Myocyte (in vitro differentiated cells): ENCODE measurements at regions not wholly inside any gene's neighbourhood (a gene's known extent, or its start where the extent isn't known, plus 50 kb on each side); places are given as distances from the start of the nearest gene placed in this dataset.

ENCODE experiments used
- DNase-seq: peaks from one replicate; pipeline ENCODE4 v3.0.0-alpha.2; 2012; ENCODE audit warnings: low read depth

DNA sequence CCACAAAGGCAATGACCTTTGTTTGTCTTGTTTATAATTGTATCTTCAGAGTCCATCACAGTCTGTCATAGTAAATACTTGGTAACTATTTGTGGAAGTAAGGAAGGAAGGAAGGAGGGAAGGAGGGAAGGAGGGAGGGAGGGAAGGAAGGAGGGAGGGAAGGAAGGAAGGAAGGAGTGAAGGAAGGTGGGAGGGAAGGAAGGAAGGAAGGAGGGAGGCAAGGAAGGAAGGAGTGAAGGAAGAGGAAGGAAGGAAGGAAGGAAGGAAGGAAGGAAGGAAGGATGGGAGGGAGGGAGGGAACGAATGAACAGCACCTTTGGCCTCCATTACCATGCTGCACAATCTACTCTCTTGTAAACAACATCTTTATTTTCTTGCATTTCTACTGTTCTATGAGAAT is 559.5 kb upstream of the PKN2 start:
- no peak for DNase-seq

DNA sequence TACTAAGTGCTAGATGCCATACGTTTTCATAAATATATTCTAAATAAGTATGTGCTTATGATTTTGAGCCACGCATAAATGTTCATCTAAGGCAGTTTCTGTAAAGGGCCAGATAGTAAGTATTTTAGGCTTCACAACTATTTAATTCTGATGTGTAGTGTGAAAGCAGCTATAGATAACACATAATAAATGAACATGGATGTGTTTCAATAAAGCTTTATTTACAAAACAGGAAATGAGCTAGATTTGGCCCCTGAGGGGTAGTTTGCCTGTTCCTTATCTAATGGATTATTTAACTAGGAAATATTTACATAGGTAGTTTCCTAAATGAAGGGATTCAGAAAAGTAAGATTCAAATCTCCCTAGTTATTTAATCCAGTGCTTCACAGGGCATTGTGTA is 557.6 kb upstream of the PKN2 start:
- no peak for DNase-seq

DNA sequence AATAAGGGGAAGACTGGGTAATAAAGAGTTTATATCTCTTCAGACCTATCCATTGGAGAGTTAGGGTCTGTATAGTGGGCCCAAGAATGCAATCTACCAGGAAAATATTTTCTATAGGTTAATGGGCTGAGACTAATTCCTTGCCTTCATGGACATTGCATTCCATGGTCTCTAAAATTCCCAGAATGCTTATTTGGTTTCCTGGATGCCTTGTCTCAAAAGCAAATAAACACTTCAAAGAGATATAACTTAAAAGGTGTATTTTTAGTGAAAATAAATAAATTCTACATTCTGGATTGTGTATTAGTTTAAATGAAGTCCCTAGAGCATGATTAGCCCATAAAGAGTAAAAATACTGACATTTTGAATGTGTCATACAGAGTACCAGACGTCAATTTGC is 550.1 kb upstream of the PKN2 start:
- DNase-seq, result no peak

DNA sequence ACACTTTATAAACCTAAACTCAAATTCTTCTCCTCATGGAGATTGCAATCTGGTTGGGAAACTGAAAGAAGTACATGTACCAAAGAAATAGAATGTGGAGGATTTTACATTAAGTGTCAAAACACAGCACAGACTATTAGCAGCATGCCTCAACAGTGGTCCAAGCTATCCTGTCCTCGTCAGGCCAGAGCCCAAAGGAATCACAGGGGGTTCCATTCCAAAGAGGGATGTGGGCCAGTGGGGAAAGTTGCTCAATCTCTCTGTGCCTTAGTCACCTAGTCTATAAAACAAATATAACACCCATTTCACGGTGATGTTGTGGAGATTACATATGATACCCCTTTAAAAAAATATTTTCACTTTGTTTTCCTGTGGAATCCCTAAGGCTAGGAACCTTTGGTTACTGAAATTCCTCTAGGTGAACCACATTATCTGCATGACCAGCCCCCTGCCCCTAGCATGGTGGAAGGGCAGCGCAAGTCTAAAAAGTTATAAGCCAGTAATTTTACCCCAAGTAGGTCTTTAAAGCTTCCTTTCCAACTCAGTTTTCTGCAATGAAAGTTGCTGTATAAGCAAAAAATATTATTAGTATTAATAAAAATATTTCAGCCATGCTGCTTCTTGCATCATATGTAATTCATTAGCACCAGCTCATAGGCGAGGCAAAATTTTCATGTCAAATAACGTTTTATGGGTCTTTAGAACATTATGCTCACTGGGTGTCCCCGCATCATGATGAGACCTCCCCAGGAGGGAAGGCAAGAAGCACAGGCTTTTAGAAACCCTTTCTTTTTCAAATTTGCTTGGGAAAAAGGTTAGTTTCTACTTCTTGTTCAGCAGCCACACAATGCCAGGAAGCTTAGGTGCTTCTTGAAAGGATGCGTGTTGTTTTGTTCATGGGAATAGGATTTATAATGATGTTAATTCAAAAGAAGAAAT is 548.8 kb upstream of the PKN2 start:
- no peak for DNase-seq

DNA sequence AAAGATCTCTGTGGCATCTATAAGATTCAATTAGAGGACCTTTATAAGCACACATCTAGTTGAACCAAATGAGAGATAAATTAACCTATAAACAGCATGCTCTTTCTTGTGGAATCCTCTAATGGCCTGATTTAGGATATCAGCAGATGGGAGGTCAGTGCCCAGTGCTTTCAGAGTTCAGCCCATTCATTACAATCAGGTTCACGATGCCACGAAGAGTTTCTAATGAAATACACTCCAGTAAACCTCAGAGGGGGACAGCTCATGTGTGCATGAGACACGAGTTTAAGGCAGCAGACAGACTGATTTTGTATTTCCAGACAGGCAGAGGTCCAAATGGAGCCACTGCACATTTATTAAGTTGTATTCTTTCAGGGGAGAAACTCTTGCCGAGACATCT is 544.4 kb upstream of the PKN2 start:
- no peak for DNase-seq

DNA sequence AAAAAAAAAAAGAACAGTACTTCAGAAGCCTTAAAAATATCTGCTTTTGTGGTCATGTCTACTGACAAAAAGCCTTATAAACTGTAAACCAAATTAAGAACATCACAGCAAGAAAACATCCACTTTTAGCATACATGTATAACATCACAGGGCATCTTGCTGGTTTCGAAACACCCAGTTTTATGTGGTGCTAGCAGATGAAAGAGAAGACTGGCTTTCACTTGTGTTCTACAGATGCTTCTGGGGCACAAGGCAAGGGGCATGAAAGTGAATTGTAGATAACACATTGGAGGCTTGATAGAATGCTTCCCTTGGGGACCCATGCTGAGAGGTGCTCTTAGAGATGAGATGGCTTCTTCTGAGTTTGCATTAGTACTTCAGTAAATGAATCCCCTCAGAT is 543.7 kb upstream of the PKN2 start:
- DNase-seq, result no peak

DNA sequence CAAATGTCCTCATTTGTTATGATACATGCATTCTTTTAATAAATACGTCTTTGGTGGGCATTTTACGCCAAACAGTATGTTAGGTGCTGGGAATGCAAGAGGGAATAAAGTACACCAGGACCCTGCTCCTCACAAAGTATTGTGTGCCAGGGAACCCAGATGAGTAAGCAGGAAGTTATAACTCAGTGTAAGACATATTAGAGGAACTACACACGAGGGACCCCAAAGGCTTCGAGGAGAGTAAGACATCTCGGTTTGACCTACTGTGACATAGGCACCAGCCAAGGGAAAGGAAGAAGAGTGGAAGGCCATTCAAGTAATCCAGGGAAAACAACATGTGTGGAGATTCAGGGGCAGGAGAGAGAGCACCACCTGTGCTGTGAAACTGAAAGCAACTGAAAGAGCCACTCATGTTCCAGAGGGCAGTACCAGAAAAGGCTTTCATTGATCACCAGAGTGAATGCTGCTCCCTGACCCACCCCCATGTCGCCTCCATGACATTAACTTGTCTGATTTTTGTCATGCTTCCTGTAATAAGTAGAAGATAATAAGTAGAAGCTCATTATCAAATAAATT is 542.5 kb upstream of the PKN2 start:
- DNase-seq, result no peak

DNA sequence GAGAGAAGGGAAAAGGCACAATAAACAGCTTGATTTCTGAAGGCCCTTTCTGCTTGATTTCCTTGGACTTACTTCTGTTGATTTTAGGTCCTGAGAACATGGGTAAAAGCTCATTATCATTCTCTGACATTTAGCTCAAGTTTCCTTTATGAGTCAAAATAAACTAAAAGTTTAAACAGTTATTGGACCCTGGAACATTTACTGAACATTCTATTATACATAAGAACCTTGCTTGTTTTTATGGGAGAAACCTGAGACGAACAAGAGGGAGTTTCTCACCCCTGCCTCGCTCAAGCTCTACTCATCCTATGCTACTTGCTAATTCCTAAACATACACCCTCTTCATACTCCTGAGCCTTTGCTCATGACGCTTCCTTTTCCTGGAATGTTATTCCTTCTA is 538.3 kb upstream of the PKN2 start:
- no peak for DNase-seq

DNA sequence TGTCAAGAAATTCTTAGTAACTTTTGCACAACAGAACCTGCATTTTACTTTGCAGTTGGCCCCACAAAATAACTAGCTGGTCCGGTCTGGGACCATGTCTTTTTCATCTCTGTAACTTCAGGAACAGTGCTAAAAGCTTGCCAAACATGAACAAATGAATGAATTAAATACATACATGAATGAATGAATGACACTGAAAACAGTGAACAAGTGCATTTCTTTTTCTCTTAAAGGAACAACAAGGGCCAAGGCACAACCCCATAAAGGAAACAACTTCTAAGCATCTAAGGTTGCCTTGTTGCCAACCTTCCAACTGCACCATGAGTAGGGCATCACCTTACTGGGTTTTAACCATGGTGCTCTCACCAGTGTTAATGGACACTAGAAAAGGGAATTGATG is 534.4 kb upstream of the PKN2 start:
- no peak for DNase-seq

DNA sequence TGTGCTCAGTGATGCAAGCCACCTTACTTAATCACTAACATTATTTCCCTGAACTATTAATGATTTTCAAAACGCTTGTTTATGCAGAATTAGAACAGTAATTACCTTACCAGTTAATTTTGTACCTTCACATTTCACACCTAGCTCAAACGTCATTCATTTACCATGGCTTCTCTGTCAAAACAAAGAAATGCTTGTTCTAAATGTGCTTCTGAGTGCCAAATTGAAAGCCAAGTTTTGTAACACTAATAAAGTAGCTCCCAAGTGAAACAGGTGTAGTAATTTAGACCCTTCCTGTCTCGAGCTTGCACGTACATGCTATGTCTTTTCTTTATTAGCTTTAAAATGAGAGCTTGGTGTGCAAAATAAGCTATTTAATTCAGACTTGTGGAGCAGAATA is 533.7 kb upstream of the PKN2 start:
- DNase-seq, result no peak

DNA sequence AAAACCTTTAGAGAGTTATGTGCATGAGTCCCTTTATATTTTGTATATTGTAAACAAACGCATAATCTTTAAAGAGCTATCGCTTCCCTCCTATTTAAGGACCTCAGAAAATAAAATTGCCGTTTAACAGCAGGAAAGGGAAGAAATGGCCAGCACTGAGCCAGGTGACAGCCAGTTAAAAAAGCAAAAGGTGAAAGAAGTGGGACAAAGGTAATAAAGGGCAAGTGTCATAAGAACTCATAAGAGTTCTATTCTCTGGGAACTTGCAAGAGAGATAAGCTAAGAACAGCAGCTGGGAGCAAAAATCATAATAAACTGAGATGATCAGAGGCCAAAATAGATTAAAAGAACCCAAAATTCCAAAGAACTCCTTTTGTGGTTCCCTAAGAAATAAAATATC is 520.9 kb upstream of the PKN2 start:
- DNase-seq, result no peak

DNA sequence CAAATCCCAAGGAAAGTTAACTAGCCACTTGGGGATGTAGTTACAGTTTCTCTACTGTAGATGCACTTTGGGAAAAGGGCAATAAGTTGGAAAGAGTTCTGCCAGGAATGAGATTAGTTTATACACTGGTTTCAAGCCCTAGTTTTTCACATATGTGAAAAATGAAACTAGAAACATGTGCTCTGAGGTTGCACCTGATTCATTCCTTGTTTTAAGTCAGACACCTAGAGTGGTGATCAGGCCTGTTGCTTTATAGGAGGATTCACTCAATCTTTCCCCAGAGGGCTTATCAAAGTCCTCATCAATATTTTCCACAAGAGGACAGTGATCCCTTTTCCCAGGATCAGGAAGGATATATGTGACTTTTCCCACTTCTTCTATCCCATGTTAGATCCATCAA is 515.9 kb upstream of the PKN2 start:
- no peak for DNase-seq

DNA sequence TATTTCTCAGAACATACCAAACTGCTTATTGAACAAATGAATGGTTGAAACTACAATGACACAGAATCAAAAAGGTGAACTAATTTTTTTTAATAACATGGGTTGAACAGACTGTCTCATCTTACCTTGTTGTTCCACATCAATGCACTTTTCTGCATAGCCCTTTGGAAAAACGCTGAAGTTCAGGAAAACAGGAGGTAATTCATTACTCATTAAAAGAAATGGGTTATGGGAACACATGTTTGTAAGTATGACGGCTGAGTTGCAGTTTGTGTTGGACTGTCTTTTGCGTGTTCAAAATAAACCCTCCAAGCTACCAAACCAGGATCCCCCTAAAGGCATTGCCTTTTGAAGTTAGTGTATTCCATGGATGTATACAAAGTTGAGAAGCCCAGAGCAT is 514.9 kb upstream of the PKN2 start:
- DNase-seq, result no peak

DNA sequence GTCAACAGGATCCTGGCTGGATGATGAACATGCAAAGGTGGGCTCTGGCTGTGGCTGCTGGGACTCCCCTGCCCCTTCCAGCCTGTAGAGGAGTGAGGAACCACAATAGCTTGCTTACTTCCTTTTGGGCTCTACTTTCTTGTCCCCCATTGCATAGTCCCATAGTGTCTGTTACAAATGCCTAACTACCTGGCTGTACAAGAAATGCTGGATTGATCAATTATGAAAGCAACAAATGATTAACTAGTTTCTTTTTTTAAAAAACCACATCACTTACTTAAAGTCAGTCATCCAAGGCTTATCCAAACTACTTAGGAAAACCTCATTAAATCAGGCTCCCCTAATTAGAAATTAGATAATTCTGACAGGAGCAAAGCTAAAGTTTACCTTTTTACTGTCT is 514.1 kb upstream of the PKN2 start:
- no peak for DNase-seq

DNA sequence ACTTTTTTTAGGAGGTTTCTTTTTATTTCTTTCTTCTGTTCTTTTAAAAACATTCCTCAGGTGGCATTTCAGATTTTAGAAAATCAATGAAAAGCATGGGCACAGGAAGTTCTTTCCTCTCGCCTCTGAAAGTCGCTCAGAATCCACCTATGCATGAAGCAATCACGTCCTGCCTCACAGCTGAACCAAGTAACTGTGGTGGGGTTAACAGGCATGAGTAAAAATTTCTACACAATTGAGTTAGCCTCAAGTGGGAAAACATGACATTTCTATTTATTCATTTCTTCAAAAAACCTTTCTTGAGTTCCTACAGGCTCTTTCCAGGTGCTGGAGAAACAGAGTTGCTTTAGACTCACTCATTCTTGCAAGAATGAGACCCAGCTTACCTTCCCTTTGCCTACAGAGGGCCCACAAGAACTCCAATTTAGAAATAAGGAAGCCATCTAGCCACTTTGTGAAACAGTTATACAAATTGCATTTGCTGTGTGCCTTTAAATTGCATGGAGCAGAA is 508.9 kb upstream of the PKN2 start:
- DNase-seq, result no peak

DNA sequence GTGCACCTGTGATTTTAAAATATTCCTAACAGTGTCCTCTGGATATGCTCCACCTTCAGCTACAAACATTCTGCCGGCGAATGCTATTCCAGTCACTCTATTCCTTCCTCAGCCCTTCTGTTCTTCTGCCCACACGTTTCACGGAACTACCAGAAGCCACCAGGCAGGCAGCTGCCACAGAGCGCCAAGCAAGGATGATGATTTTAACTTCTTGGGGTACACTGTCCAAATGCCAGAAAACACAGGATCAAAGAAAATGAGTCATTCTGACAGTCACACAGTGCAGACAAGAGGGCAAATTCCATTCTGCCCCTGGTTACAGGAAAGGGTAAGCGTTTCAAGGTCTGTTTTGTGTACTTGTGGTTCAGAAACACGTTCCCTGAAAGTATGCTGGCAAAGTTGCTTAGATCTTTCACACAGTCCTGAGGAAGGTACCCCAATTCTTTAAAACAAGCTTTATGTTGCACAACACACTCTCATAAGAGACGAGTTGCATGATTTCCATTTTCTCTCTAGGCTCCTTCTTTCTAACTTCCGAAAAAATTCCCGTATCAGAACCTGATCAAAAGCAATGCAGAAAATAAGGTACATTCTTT is 508.3 kb upstream of the PKN2 start:
- DNase-seq, result peak; percentile 5

DNA sequence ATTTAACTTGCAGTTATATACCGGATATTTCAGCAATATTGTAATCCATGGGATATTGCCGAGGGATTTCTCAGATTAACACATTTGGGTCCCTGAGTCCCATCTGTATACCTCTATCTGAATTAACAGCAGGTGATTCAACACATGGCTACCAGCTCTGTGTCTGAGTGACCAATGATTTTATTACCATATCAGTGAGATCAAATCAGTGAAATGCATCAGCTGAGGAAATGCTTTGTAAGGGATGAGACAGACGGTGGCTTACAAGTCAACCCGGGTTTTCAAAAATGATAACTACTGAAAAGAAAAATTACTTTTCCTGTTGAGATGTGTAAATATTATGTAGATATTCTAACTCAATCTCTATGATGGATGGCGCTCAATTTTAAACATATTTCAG is 504.1 kb upstream of the PKN2 start:
- no peak for DNase-seq

DNA sequence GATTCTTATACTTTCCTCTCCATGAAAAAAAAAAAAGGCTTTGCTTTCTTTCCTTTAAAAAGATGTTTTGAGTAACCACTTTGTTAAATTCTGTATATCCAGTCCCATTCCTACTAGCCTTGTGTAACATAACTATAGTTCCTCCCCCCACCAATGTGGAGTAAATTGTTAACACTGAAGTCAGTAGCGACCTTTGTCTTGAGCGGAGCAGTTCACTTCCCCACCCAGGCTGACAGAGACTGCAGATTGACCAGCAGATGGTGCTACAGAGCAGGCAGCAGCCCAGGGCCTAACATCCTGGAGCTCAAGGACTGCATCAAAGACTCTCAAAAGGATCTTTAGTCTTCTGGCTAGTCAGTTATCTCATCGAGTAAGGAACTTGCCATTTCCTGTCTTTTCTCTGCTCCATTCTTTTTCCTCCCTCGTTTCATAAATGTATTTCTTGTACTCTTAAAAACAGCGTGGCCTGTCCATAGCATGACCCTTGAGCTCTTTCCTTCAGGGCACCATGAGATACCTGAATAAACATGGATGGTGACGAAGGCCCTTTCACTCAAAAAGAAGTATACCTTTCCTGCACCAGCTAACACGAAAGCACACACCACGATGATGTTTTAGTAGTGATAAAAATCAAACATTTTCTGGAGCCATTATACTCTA is 503.5 kb upstream of the PKN2 start:
- peak; percentile 76 for DNase-seq

DNA sequence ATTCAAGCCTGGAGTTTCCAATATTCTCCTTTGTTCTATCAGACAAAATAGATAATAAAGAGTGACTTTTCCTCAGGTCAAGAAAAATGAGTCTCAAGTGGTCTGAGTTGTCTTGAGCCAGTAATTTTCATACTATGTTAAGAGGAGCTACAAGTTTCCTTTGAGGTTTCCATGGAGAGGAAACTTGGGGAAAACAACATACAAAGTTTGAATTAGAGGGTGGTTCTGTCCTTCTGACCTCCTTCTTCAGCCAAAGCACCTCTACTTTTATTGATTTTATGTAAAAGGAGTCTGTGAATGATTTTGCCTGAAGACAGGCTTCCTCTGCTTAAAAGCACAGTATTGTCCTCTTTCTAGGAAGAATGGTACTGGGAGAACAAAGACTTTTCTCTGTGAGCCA is 497.2 kb upstream of the PKN2 start:
- DNase-seq, result no peak

DNA sequence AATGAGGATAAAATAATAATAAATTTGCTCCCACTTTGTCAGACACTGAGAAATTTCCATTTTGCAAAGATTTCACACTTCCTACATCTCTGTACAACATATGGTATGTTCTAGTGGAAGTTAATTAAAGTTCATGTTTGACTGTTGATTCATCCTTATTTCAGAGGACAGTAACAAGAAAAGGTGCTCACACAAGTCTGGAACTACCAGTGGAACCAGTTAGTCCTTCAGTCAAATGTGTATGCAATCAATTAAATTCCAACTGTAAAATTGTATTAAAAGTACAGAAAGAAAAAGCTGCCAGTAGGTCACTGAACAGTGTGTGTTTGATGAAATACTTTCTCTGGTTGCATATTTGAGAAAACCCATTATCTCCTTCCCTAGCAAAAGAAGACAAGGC is 496.0 kb upstream of the PKN2 start:
- no peak for DNase-seq

DNA sequence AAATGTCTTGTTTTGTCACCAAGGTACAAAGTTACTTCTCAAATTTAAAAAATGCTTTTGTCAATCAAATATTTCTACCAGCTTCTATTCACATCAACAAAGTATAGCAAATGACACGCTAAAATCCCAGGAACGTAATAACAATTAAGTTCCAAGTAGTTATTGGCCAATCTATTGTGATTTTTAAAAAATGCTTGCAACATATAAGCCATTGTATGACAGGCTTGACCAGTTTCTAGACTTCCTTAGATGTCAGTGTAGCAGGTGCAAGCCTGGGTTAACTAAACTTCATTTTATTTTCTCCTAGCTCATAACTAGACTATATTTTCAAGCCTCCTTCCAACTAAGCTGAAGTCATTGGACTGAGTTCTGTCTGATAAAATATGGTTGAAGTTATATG is 494.5 kb upstream of the PKN2 start:
- DNase-seq, result no peak

DNA sequence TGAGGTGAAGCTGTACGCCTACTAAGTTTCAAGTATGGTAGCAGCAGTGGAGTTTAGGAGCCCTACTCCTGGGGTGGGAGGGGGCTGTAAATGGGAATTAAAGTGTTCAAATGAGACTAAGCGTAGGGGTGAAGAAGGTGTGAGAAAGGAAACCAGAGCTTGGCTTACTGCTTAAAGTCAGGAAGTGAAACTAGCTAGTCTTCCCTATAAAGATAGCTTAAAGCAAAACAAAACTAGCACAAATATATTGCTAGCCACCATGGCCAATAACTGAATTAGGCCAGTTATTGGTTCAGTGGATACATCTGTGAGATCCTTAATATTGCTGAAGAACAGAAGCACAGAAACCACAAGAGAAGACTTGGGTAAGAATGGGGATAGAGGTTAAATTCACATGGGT is 492.2 kb upstream of the PKN2 start:
- no peak for DNase-seq
